Left colon (tissue), 2 donors: ENCODE measurements at regions not wholly inside any gene's neighbourhood (a gene's known extent, or its start where the extent isn't known, plus 50 kb on each side); places are given as distances from the start of the nearest gene placed in this dataset.
"Not testable (repeated sequence)": the region's sequence is repeated elsewhere in the genome, so short reads cannot be mapped to it uniquely, and the experiment has no call there.

Experiments used
- ATAC-seq: fragments of 200-7000 bp; cut with Tn5 transposase; one replicate; pipeline ENCODE4 v1.9.1; 2020; ENCODE audit warnings: mild to moderate bottlenecking, moderate library complexity
- DNase-seq, 2 donors: peaks; one replicate each; pipeline ENCODE4 v3.0.0-alpha.2; 2020
- intact Hi-C, 2 donors: fragments of 100-400 bp; cut with DNase I in 1 of 2; cut with micrococcal nuclease in 1 of 2; formaldehyde crosslinking; loops; one replicate each; pipeline versions ENCODE4 v1.11.2 to v1.14.0; 2022; cut with DNase I, micrococcal nuclease
- donor health status: DM: no; HTN: no; CAD: no.
- donor health status: DM: yes; HTN: yes; CAD: no.

DNA sequence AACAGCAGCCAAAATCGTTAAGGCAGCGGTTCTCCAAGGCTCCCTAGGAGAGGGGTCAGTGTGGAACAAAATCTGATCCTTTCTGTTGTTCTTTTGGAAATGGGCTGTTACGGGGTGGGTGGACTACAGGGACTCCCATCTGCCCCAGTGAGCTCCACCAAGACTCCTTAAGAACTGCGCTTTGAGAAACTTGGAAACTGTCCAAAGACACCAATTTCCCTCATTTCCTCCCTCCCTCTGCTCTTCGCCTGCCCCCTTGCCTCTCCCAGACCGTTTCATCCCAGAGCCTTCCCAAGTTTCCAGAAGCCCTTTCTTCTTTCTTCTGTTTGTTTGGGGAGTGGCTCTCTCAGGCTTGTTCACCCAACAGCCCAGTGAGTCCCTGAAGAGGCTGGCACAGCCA lies 205.4 kb downstream of the COPRS start:
- intact Hi-C loops = no loop called here
- no peak for DNase-seq
- ATAC-seq = no peak

DNA sequence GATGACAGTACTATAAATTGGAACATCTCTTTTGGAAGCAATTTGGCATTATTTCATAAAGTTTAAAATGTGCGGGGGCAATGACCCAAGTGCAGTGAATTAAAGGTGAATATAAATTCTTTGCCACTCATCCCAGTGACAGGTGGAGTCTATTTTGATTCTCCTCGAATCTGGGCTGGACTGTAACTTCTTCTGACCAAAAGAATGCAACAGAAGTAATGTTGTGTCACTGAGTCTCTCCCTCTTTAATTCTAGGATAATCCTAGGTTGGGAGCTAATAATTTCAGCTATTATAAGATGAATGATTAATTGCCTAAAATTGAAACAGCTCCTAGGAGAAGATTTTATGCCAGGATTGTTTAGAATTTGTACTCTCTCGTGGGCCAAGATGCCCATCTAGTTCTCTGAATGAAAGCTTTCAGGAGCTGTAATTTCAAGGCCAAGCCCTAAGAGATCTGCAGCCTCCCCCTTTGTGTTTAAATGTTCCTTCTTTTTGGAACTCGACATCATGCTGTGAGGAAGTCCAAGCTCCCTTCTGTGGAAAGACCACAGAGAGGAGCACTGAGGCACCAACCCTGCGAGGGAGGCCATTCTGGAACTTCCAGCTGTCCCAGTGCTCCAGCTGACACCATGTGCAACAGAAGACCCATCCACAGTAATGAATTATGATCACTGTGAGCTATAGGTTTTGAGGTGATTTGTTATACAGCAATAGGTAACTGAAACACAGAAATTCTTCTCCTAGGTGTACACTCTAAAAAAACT lies 208.1 kb downstream of the COPRS start:
- DNase-seq (no peak), ATAC-seq (no peak)
- intact Hi-C loops = no loop called here

DNA sequence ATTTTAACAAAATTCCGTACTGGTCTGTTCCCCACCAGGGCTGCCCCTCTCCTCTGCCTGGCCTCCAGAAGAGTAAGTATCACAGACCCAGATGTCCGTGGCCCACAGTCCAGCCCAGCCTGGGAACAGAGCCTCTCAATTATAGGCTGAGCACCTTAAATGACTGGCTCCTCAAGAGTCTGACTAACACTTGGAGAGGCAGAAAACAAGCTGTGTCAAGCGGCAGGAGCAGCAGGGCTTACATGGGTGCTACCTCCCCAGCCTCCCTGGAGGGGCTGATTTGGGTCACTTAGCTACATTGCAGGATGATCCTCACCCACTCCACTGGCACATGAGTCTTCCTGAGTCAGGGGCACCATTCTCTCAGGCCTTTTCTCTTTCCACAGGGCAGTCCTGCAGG lies 209.7 kb downstream of the COPRS start:
- DNase-seq = no peak
- intact Hi-C loops = no loop called here
- ATAC-seq = no peak

DNA sequence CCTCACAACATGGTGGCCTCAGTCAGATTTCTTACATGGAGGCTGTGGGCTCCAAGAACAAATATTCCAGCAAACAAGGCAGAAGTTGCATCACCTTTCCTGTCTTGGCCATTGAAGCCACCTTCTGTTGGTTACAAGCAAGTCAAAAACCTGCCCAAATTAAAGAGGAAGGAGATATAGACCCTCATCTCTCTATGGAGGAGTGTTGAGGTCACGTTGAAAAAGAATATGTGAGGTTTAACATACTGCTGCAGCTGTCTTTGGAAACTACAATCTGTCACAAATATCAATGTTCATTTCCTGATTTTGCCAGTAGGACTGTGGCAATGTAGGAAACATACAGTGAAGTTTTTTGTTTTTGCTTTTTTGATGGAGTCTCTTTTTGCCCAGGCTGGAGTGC lies 211.4 kb downstream of the COPRS start:
- DNase-seq = no peak
- ATAC-seq = no peak
- intact Hi-C loops = no loop called here

DNA sequence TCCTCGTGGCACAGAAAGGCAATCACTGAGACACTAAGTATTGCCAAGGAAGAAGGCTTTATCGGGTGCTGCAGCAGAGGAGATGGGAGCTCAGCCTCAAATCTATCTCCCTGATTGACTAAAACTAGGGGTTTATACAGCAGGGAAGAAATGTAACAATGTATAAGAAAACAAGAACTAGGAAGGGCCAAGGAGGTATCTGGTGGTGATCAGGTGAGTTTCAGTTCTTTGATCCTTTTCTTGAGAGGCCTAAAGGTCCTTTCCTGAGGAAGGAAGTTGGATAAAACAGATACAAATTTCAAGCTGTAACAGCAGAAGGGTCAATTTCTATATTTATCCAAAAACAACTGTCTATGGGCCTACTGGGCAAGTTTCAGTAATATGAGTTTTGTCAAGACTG lies 212.4 kb downstream of the COPRS start:
- ATAC-seq (no peak), DNase-seq (no peak)
- intact Hi-C loops = no loop called here

DNA sequence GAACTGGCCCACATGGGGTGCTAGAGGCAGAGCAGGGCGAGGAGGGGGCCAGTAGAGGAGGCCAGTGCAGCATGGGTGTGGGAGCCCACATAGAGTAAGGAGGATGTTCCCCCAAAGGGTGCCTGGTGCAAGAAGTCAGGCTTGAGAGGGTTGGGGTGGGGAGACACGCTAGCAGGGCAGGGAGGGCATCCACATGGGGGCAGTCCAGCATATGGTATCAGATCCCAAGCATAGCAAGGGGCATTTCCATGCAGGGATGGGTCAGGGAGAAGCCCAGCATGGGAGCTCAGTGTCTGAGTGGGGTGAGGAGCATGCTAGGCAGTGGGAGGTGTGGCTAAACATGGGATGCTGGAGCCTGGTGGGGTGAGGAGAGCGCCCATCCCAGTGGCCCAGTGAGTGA lies 213.7 kb downstream of the COPRS start:
- intact Hi-C loops = no loop called here
- DNase-seq = no peak
- no peak for ATAC-seq

DNA sequence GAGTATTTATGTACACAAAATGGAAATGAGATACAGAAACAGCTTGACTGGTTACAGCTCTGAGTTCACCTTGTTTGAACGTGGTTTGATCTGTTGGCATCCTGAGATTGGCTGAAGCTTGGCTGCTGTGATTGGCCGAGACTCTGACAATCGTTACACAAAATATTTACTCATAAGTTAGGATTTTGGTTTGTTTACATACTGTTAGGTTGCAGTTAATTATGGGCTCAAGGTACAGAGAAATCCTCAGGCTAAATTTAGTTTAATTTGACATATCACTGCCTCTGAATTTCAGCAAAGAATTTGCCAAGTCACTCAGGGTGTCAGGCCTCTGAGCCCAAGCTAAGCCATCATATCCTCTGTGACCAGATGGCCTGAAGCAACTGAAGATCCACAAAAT lies 227.3 kb downstream of the COPRS start:
- DNase-seq (no peak), ATAC-seq (no peak)
- intact Hi-C loops = no loop called here

DNA sequence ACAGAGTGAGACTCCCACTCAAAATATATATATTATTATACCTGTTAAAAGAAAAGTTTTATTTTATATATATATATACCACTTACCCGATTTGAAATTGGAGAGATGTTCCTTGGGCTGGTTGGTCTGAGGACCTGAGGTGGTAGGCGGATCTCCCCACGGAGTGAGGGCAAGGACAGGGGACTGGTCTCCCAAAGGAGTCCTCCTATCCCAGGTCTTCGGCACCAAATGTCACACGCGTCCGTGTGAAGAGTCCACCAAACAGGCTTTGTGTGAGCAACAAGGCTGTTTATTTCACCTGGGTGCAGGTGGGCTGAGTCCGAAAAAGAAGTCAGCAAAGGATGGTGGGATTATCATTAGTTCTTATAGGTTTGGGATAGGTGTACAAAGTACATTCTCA lies 228.2 kb downstream of the COPRS start:
- DNase-seq, intact Hi-C loops: not testable (repeated sequence)

DNA sequence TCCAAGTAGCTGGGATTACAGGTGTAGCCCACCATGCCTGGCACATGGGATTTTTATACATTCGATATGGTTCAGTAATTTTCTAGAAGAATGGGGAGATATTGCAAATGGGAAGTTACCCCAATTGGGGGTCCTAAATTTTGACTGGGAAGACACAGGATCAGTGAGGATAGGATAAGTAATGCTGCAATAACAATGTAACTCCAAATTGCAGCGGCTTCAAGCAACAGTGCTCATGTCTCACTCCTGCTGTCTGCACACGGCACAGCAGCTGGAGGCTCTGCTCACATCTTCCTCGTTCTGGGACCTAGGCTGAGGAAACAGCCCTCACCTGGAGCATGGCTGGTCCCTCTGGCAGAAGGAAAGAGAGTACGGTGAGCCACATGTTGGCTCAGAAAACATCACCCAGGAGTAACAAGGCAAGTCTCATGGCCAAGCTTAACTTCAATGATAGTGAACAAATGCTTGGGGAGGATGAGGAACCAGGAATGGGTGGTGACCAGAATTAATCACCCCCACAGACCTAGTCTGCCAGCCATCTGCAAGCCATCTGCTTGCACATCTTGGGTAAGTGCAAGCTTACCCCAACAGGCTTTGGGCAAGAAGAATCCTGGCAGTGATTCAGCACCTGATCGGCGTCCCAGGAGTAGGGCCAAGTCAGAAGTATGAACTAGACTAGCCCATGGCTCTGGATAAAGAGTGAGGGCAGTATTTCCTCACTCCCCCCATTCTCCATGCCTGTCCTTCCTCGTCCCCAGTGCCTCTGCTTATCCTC lies 229.2 kb downstream of the COPRS start:
- no peak for DNase-seq
- intact Hi-C loops = no loop called here
- no peak for ATAC-seq

More for the DNA sequence above, 228.2 kb downstream of the COPRS start:
- not testable (repeated sequence) for ATAC-seq

DNA sequence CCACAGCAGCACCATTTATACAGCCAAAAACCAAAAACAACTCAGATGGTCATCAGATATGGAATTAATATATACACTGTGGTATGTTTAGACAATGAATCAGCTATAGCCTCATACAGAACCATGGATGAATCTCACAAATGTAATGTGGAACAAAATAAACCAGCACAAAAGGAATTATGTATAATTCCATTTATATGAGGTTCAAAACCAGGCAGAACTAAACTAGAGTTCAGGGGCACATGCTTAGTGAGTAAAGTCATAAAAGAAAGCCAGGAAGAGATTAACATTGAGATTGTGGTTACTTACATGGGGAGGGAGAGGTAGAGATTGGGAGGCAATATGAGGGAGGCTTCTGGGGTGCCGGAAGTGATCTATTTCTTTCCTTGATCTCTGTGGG lies 231.1 kb downstream of the COPRS start:
- intact Hi-C loops = no loop called here
- ATAC-seq (no peak), DNase-seq (no peak)

DNA sequence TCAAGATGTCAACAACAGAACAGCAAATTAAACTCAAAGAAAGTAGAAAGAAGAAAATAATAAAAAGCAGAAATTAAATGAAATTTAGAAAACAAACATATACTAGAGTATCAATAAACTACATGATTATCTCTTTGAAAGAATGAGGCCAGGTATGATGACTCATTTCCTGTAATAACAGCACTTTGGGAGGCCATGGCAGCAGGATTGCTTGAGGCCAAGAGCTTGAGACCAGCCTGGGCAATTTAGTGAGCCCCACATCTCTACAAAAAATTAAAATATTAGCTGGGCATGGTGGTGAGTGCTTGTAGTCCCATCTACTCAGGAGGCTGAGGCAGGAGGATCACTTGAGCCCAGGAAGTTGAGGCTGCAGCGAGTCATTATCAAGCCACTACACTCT lies 232.5 kb downstream of the RAB11FIP4 start:
- intact Hi-C loops = no loop called here
- ATAC-seq (no peak), DNase-seq (no peak)

DNA sequence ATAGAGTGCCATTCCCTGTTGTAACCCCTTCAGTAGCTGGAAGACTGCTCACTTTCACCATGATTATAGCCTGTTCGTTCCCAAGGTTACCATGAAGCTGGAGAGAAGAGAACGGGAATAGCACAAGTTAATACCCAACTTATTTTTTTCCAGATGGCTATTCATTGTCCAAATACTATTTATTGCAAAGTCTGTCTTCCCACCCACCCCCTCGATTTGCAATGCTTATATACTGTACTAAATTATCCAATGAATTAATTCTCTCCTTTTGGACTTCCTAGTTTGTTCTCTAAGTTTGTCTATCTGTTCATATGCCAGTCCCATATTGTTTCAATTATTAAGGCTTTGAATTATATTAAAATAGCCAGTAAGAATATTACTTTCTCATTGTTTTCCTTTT lies 231.0 kb downstream of the RAB11FIP4 start:
- intact Hi-C loops = no loop called here
- DNase-seq (no peak), ATAC-seq (no peak)

DNA sequence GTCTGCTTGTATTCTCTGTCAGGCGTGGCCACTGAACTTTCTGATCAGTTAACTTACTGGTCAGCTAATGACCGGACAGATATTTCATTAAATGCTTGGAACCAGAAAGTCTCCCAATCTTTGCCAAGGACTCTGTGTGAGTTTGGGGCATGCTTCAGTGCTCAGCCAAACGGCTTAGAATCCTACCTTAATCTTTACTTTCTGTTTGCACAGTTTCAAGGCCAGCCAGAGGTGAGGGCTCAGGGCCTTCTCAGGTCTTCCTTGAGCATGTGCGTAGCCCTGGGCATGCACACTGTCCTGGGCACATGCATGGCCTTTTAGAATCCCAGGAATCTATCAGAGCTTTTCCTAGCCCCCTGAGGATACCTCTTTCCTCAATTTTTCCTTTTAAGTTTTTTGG lies 230.1 kb downstream of the RAB11FIP4 start:
- no peak for DNase-seq
- intact Hi-C loops = no loop called here
- ATAC-seq = no peak

DNA sequence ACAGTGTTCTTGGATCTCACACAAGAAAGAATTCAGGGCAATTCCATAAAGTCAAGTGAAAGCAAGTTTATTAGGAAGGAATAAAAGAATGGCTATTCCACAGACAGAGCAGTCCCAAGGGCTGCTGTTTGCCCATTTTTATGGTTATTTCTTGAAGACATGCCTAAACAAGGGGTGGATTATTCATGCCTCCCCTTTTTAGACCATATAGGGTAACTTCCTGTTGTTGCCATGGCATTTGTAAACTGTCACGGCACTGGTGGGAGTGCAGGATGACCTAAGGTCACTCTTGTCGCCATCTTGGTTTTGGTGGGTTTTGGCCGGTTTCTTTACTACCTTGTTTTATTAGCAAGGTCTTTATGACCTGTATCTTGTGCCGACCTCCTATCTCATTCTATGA lies 219.6 kb downstream of the RAB11FIP4 start:
- DNase-seq, intact Hi-C loops, ATAC-seq: not testable (repeated sequence)

DNA sequence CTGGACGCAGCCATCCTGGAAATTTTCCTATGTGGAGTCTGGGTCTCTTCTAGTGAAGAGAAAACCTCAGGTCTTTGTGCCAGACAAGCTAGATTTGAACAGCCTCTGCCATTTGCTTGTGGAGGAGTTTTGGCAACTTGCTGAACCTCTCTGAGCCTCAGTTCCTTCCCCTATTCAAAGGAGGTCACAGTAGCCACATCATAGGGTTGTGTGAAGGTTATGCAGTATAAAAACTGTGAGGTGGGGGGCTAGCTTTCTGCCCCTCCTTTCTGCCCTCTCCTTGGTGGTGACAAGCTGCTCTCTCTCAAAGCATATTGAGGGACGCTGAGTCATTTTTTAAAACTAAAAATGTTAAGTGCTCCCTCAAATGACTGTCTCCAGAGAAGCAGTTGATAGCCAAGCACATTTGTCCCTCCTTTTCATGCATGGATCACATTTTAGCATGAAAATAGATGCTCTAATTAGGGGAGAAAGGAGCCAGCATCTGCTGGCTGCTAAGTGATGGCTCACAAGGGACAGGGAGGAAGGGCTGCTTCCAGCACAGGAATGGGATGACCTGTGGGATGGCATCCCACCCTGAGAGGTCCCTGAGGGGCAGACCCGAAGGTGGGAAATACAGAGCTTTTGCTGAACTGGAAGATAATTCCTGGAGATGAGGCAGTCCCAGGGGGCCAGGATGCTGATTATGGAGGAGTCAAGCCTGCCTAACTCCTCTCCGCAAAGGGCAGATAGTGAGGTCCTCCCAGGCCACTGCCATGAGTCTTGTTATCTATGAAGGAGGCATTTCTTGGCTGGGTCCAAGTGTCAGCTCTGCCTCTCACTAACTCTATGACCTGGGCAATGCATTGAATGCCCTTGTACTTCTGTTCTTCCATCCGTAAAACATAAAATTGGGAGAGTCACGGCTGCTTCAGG lies 218.8 kb downstream of the RAB11FIP4 start:
- DNase-seq = no peak
- intact Hi-C loops = no loop called here
- no peak for ATAC-seq

DNA sequence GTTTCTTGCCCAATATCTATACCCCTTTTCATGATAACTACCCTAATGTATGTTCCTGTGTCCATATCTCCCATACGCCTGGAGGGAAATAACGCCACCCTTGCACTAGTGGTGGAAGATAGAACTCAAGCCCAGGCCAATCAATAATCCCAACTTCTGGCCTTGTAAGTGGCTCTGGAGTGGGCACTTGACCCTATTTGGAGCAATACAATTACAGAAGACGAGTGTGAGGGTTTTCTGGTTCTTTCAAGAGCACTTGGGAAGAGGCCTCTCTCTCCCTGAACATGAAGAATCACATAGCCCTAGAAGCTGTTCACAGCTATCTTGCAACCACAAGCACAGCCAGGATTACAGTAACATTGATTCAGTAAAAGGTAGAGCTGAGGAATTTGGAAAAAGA lies 217.9 kb downstream of the RAB11FIP4 start:
- no peak for ATAC-seq
- intact Hi-C loops = no loop called here

DNA sequence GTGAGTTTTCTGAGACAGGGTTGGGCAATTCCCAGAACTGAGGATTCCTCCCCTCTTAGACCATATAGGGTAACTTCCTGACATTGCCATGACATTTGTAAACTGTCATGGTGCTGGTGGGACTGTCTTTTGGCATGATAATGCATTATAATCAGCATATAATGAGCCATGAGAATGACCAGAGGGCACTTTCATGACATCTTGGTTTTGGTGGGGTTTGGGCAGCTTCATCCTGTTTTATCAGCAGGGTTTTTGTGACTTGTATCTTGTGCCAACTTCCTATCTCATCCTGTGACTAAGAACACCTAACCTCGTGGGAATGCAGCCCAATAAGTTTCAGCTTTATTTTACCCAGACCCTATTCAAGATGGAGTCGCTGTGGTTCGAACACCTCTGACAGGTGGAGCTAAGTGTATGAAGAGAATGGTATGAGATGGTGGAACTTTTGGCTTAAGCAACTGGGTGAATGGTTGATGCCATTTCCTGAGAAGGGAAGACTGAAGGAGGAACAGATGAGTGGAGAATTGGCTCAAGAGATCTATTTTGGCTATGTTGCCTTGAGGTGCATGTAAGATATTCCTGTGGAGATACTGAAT lies 217.3 kb downstream of the RAB11FIP4 start:
- ATAC-seq = no peak
- DNase-seq = no peak
- intact Hi-C loops = no loop called here

More for the DNA sequence above, 217.9 kb downstream of the RAB11FIP4 start:
- no peak for DNase-seq

DNA sequence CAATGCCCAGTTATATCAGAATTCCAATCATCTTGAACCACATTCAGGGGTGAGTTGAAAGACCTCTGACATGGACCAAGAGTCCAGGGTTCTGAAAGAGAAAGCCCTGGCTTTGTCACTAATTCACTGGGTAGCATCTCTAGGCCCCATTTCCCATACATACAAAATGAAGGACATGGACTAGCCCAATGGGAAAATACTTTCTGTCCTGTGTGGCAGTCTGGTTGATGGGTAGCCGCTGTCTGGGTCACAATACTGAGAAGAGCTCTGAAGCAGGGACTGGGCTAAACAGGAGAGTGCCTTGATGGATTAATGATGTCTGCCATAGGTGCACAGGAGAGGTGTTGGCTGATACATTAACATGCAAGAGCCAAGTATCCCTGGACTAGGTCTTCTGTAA lies 214.3 kb downstream of the RAB11FIP4 start:
- ATAC-seq (no peak), DNase-seq (no peak)
- intact Hi-C loops = no loop called here

DNA sequence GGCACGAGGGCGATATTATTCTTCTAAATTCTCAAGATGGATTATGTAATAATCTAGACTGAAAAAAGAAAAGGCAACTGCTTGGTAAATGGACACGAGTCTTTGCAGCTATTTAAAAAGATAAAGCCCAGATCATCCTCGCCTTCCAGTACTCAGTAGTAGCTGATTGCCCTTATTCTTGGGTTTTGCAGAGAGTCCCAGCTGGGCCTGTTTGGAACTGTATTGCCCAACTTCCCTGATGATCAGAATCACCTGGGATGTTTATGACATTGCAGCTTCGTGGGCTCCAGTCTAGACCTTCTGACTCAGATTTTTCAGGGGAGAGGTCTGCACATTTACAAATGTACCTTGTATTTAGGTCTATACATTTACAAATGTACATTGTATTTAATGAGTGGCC lies 213.5 kb downstream of the RAB11FIP4 start:
- intact Hi-C loops = no loop called here
- DNase-seq (no peak), ATAC-seq (no peak)
